ENCODE measurements at regions not wholly inside any gene's neighbourhood (a gene's known extent, or its start where the extent isn't known, plus 50 kb on each side); places are given as distances from the start of the nearest gene placed in this dataset.

DNA sequence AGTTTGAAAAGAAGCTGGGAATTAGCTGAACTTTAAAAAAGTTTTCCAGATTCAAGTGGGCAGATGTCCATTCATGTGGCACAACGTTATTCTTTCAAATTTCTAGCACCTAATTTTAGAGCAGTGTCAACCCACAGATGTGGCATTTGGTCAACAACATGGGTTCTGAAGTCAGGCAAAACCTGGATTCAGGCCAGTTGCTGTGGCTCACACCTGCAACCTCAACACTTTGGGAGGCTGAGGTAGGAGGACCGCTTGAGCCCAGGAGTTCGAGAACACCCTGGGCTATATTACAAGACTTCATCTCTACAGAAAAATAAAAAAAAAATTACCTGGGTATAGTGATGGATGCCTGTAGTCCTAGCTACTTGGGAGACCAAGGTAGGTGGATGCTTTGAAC is 380.2 kb upstream of the SALL1 start:
- peaks cover 11% of the 10 kb centered on the region; the same call in 1 of the 2 replicates for H3K27me3 ChIP-seq (ENCODE audit: insufficient read depth, low read depth)
- POLR2A ChIA-PET (ENCODE audit: unreplicated experiment) = no interaction called here
- no peak for DNase-seq
- no peaks in the 10 kb centered on the region for H3K9me3 ChIP-seq (ENCODE audit: insufficient read depth, low read depth)
- no peak overlapping the region for H3K27ac ChIP-seq
- no peaks in the 10 kb centered on the region for H3K4me1 ChIP-seq (replicated peaks; ENCODE audit: insufficient read depth)
- intact Hi-C loops (cut with micrococcal nuclease; ENCODE audit: unreplicated experiment) = no loop called here
- no peaks in the 10 kb centered on the region for H3K79me2 ChIP-seq (ENCODE audit: low read depth)
- no peak overlapping the region for H2AFZ ChIP-seq
- H3K9me2 ChIP-seq (ENCODE audit: insufficient read depth) = no peaks in the 10 kb centered on the region
- H3K4me2 ChIP-seq = no peak overlapping the region
- no peaks in the 10 kb centered on the region for H3F3A ChIP-seq (ENCODE audit: insufficient read depth, low read depth)
- TF ChIP-seq, protein P1, sequence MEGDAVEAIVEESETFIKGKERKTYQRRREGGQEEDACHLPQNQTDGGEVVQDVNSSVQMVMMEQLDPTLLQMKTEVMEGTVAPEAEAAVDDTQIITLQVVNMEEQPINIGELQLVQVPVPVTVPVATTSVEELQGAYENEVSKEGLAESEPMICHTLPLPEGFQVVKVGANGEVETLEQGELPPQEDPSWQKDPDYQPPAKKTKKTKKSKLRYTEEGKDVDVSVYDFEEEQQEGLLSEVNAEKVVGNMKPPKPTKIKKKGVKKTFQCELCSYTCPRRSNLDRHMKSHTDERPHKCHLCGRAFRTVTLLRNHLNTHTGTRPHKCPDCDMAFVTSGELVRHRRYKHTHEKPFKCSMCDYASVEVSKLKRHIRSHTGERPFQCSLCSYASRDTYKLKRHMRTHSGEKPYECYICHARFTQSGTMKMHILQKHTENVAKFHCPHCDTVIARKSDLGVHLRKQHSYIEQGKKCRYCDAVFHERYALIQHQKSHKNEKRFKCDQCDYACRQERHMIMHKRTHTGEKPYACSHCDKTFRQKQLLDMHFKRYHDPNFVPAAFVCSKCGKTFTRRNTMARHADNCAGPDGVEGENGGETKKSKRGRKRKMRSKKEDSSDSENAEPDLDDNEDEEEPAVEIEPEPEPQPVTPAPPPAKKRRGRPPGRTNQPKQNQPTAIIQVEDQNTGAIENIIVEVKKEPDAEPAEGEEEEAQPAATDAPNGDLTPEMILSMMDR (conservative IDR thresholded peaks at IDR 0.05) = no peak
- no peak for TF ChIP-seq EZH2 (IDR thresholded peaks at IDR 0.05; ENCODE audit: low read depth)
- no peaks in the 10 kb centered on the region for H3K36me3 ChIP-seq (ENCODE audit: low read depth)
- no TSS peak for BruUV-seq (replicated peaks)
- H3K4me3 ChIP-seq = no peak overlapping the region
- CTCF ChIA-PET = no interaction called here
- H4K20me1 ChIP-seq (ENCODE audit: insufficient read depth) = no peaks in the 10 kb centered on the region

DNA sequence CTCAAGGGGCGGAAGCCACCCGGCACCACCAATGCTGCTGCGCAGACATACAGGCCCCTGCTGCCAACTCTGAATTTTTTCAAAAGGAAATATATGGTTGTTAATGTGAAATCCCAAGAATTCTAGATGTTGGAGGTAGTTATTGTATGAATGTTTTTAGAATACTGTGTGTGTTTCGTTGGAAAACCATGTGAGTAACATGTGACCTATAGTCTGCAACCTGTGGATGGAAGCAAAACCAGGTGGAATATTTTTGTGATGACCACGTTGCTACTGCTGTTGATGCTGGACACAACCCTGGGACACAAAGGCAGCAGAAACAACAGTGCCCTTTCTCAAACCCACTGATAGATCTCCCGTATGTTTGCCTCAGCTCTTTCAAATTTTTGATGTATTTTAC is 376.3 kb upstream of the SALL1 start:
- no peaks in the 10 kb centered on the region for H3K36me3 ChIP-seq (ENCODE audit: low read depth)
- no peaks in the 10 kb centered on the region for H3K4me1 ChIP-seq (replicated peaks; ENCODE audit: insufficient read depth)
- intact Hi-C loops (cut with micrococcal nuclease; ENCODE audit: unreplicated experiment) = no loop called here
- H3K27ac ChIP-seq = no peak overlapping the region
- no peak for DNase-seq
- POLR2A ChIA-PET (ENCODE audit: unreplicated experiment) = no interaction called here
- BruUV-seq (replicated peaks) = no TSS peak
- H3K27me3 ChIP-seq (ENCODE audit: insufficient read depth, low read depth) = peaks cover 19% of the 10 kb centered on the region
- no peaks in the 10 kb centered on the region for H3K9me3 ChIP-seq (ENCODE audit: insufficient read depth, low read depth)
- CTCF ChIA-PET = no interaction called here
- H3K9me2 ChIP-seq (ENCODE audit: insufficient read depth) = no peaks in the 10 kb centered on the region
- no peak overlapping the region for H2AFZ ChIP-seq
- no peak overlapping the region for H3K4me2 ChIP-seq
- H4K20me1 ChIP-seq (ENCODE audit: insufficient read depth) = no peaks in the 10 kb centered on the region
- H3K4me3 ChIP-seq = no peak overlapping the region
- no peaks in the 10 kb centered on the region for H3F3A ChIP-seq (ENCODE audit: insufficient read depth, low read depth)
- no peak for TF ChIP-seq EZH2 (IDR thresholded peaks at IDR 0.05; ENCODE audit: low read depth)
- TF ChIP-seq, protein P1 (conservative IDR thresholded peaks at IDR 0.05) = no peak
- no peaks in the 10 kb centered on the region for H3K79me2 ChIP-seq (ENCODE audit: low read depth)

DNA sequence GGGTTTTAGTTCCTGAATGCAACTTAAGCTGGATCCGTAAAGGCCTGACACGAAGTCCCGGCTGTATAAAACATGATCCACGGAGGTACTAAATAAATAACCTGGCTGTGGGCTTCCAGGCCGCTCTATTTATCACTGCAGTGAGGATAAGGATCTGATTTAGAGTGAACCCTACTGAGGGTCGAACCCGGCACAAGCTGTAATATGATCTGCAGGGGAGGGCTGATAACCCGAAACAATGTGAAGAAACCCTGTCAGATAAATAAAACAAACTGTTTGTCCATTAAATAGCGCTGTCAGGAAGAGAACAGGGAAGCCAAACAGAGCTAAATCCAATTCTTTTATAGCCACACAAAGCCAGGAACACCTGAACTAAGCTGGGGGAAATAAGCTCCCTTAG is 375.6 kb upstream of the SALL1 start:
- no peak for DNase-seq
- POLR2A ChIA-PET (ENCODE audit: unreplicated experiment) = no interaction called here
- no peaks in the 10 kb centered on the region for H3F3A ChIP-seq (ENCODE audit: insufficient read depth, low read depth)
- H3K79me2 ChIP-seq (ENCODE audit: low read depth) = no peaks in the 10 kb centered on the region
- H3K4me2 ChIP-seq = no peak overlapping the region
- peaks cover 19% of the 10 kb centered on the region for H3K27me3 ChIP-seq (ENCODE audit: insufficient read depth, low read depth)
- no peaks in the 10 kb centered on the region for H3K9me3 ChIP-seq (ENCODE audit: insufficient read depth, low read depth)
- no peak overlapping the region for H3K4me3 ChIP-seq
- no peaks in the 10 kb centered on the region for H4K20me1 ChIP-seq (ENCODE audit: insufficient read depth)
- intact Hi-C loops (cut with micrococcal nuclease; ENCODE audit: unreplicated experiment) = no loop called here
- TF ChIP-seq, protein P1 (conservative IDR thresholded peaks at IDR 0.05) = no peak
- TF ChIP-seq EZH2 (IDR thresholded peaks at IDR 0.05; ENCODE audit: low read depth) = no peak
- H3K4me1 ChIP-seq (replicated peaks; ENCODE audit: insufficient read depth) = no peaks in the 10 kb centered on the region
- no TSS peak for BruUV-seq (replicated peaks)
- H2AFZ ChIP-seq = no peak overlapping the region
- no peak overlapping the region for H3K27ac ChIP-seq
- no peaks in the 10 kb centered on the region for H3K36me3 ChIP-seq (ENCODE audit: low read depth)
- CTCF ChIA-PET = no interaction called here
- H3K9me2 ChIP-seq (ENCODE audit: insufficient read depth) = no peaks in the 10 kb centered on the region
